ENCODE measurements at regions not wholly inside any gene's neighbourhood (a gene's known extent, or its start where the extent isn't known, plus 50 kb on each side); places are given as distances from the start of the nearest gene placed in this dataset.

DNA sequence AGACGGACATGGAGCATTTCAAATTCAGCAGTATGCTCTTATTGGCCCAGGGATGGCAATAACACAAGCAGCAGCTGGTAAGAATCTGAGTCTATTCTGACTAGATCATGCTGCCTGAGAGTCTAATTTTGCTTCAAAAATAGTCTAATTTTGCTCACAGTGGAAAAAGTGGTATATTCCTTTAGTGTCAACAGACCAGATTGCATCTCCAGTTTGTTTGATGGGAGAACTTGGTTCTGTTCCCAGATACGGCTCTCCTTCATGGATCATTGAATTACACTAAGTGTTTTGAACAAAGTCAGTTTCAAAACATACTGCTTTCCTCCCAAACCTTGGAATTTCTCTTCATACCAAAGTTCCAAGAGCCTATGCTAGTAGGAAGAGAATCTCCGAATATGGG lies 586.1 kb downstream of the RNF144B start:
- DNase-seq: no peak

DNA sequence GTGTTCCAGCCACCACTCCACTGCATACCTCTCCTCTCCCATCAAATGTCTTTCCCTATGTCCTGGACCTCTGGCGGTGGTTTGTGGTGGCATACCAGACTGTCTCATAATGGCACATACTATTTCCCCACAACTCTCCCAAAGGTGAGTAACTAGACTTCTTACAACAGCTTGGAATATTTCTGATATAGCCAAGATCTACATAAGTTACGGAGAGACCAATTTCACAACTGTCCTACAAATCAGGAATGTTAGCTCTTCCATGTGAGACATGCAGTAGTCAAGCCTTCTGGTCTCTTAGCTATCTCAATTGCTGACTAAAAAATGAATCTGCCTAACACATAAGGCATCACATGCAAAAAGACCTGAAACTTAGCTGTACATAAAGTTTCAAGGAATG lies 588.9 kb downstream of the RNF144B start:
- no peak for DNase-seq

DNA sequence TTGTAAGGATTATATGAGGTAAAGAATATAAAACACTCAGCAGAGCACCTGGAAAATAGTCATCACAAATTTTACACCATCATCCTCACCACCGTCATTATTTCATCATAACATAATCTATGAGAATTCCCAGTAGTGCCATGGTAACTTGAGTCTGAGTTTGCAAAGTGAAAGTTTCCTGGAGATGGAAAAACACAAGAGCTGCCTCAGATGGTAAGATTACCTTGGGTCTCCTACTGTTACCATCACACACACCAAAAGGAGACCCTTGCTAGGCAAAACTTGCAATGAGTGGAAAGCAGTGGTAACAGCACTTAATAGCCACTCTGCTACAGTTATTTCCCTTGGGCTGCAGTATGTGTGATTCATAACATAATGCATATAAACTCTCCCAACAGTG lies 589.8 kb downstream of the RNF144B start:
- DNase-seq: no peak

DNA sequence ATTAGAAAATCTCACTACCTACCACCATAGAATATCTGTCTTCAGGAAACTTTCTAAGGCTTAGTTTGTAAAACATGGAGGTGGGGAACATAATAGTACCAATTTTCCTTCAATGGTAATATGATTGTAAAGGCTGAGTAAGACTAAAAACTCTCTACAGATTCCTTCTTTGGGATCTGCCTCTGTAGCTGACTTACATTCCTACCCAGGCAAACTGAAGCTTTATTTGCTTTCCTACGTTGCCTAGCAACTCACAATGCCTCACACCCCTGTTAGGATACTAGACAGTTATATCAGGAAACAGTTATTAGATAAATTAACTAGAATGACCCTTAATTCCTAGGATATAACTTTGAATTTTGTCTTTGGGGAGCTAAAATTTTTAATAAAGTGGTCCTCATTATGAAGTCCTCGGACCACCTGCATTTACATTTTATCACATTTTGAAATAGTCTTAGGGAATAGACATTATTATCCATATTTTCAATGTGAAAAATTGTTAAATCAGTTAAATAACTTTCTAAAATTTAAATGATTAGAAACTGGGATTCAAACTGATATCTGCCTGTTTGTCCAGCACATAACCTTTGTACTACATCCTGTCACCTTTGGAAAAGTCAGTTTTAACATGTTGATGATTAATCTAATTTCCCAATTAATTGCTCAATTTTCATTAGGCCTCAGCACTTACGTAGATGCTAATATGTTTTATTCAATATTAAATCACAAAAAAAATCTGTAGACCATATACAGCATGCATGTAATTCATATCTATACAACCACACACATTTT lies 591.4 kb downstream of the RNF144B start:
- peak; percentile 48 for DNase-seq

DNA sequence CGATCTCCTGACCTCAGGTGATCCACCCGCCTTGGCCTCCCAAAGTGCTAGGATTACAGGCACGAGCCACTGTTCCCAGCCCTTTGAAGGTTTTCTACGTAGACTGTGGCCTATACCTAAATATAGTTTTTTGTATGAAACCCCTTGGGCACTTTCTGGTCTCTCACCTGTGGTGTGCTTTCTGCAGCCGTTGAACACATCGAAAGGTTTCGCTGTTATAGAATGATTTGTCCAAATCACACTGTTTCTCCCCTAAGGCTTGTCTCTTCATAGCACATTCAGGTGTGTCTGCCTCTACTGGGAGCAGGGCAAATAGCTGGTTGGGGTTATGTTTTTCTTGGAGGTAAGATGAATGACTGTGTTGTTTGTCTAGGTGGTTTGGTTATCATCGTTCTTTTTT lies 597.9 kb downstream of the RNF144B start:
- DNase-seq: no peak

DNA sequence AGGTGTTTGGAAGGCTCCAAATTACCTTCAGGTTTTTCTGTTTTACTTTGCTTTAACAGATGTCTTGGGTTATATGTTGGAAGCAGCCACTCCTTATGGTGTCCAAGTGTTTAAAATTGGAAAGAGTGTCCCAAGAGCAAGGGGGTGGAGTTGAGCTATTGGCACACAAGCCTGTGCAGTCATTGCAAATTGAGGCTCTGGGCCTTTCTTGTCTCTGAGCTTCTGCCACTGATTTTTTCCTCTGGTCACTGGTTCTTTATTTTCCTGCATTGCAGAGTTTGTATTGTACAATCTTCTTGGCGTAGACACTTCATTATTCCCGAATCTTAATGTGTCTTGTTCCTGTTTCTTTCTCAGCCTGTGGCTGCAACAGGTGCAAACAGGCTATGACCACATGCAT lies 598.8 kb downstream of the RNF144B start:
- DNase-seq: no peak

DNA sequence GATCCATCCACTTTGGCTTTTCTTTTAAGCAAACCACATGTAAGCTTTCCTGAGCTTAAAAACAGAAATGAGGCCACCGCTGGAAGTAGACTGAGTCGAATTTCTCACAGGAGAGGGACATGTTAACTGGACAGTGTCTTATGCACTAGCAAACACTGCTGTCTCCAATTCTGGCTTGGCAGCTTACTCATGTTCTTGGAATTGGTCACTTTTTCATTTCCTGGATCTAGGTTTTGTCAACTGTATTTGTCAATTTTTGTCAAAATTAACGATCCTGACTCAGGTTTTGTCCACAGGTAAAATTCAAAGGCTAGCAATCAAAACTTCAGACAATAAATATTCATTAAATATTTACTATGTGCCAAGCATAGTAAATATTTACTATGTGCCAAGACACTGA lies 601.5 kb downstream of the RNF144B start:
- no peak for DNase-seq

DNA sequence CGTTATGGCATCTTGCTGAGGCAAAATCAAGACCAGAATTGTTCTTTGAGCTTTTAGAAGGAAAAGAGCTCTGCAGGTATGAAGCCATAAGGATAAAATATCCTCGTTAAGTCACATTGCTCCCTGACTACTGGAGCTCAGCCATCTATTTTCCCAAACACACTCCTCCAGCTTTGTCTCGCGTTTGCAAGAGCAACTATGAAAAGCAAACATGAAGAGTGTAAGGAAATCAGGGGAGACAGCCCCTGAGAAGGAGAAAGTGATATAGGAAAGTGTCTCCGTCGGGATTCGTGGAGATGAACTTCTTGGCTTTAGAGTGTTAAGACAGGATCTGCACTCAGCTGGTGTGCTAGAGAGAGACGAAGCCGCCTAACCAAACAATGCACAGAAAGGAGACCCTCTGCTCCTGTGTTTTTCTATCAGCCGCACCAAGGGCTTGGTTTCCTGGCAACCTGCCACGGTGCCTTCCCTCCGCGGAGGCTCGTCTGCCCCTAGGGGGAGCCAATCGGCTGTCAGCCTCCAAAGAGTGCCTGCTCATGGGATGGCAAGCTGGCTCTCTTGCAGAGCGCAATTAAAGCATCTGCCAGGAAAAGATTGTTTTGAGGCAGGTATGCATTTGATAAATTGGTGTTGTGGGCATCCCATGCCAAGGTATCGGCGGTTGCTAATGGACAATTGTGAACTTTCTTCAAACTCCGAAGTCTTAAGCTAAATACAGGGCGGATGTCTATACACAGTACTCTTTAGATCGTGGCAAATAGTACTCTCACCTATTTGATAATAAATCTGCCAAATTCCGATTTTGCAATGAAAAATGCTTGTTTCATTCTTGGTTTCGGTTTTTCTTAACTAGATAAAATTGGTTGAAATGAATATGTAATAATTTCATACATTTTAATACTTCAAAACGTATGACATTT lies 603.2 kb downstream of the RNF144B start:
- DNase-seq: peak; percentile 76

DNA sequence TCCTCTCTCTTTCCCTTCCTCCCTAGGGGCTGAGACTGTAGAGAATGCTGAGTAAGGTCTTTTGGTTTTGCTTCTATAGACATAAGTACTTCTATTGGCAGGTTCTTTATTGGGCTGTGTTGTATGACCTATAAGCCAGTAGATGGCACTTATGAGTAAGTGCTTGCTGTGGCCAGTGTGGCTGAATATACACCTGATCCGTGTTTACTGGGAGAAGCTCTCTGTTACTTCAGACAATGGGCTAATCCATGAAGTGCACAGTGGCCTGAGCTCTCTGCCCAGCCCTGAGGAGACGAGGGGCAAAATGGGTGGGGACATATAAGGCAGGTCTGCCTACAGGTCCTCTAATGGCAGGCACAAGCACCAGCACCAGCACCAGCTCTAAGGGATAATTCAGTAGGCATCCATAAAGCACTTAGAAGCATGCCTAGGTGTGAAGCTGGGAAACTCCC lies 610.3 kb downstream of the RNF144B start:
- DNase-seq: peak; percentile 16

DNA sequence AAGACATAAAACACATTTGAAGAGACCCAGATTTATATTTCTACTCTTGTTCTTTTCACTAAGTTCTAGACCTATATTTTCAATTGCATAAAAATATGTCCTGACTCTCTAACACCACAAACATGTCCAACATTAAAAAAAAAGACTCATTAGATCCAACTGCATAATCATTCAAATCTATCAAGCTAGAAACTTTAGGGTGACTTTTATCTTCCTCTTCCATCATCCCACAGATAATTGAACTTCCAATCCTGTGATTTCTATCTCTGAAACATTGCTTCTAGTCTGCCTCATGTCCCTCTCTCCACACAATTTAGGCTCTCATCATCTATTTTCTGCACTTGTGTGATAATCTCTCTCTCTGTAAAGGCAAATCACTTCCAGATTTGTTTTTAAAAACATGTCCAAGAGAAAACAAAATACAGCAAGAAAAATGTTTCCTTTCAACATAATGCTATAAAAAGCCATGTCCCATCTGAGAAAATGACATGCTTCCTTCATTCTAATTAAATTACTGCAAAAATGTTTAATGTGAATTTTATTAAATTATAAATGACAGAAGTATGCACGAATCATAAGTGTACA lies 615.9 kb downstream of the RNF144B start:
- DNase-seq: no peak

DNA sequence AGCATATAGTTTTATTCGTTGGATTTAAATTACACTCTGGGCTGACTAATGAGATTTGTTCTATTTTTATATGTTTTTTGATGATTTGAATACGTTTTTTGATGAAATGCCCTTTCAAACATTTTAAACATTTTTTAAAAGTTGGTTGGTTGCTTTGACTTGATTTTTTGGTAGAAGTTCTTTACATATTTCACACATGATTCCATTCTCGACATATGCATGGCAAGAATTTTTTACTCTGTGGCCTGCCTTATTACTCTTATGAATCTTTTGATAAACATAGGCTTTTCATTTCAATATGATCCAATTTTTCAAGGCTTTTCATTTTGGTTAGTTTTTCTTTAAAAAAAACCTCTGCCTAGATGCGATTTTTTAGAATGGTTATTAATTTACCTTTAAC lies 617.0 kb downstream of the RNF144B start:
- no peak for DNase-seq

DNA sequence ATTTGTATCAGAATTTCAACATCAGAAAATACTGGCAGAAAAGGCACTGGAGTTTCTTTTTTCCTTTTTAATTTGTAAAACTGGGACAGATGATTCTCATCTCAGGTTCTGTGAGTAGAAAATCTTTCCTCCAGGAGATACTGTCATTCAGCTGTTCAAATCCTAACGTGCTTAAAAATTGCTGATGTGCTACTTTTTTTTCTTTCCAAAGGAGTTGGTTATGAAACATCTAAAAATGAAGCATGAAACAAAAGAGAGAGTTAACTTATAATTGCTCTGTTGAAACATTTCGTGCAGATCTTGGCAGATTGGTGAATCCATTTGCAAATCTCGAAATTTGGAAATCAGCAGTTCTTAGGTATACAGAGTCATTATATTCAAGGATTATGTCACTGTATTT lies 622.6 kb downstream of the RNF144B start:
- DNase-seq: no peak

DNA sequence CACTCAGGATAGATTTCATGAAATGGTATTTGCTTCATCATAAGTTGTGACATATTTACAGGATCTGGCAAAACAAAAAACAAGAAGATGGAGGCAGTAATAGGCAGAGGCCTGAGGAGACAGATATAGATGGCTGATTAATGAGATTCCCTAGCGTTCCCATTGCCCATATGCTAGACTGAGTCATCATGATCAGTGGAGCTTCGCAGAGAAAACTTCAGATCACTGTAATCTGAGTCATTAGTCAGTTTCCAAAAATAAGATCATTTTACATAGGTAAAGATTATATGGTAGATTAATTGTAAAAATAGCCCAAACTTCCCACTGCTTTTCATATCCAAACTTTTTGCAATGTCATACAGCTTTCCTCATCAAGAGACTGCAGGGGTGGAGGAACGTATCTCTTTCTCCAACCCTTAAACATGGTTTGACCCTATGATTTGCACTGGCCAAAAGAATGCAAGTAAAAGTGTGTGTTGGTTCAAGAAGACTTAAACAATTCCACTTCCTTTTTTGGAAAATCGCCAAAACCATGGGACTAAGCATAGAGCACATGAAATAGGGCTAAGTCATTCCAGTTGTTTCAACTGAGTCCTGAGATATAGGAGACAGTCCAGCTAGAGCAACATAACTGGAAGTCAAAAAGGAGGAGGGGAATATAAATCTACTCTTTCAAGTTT lies 626.0 kb downstream of the RNF144B start:
- no peak for DNase-seq

DNA sequence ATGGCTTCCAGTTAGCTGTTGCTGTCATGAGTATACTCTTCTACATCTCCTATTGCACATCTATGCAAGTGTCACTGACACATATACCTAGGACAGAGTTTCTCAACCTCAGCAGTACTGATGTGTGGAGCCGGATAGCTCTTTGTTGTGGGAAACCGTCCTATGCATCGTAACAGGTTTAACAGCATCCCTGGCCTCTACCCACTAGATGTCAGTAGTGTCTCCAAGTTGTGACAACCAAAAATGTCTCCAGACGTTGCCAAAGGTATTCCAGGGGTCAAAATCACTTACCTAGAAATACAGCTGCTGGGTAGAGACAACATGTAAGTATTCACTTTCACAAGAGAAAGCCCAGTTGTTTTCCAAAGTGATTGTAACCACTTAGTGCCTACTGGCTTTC lies 637.6 kb downstream of the RNF144B start:
- DNase-seq: no peak

DNA sequence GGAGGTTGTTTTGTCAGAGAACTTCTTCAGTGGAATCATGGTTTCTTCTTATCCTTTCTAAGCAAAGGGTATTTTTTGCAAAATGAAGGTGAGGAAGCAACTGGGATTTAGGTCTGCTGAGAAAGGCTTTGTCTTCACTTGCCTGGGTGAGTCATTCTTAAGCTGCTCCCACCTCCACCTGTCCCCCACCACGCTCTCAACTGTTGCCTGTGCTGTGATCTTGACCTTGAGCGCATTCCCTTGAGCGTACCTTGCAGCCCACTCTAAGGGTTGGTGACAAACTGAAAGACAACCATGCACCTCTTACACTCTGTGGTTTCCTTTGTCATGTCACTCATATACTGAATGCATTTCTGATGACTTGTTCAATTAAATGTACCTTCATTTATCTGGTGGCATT lies 641.1 kb downstream of the RNF144B start:
- no peak for DNase-seq

DNA sequence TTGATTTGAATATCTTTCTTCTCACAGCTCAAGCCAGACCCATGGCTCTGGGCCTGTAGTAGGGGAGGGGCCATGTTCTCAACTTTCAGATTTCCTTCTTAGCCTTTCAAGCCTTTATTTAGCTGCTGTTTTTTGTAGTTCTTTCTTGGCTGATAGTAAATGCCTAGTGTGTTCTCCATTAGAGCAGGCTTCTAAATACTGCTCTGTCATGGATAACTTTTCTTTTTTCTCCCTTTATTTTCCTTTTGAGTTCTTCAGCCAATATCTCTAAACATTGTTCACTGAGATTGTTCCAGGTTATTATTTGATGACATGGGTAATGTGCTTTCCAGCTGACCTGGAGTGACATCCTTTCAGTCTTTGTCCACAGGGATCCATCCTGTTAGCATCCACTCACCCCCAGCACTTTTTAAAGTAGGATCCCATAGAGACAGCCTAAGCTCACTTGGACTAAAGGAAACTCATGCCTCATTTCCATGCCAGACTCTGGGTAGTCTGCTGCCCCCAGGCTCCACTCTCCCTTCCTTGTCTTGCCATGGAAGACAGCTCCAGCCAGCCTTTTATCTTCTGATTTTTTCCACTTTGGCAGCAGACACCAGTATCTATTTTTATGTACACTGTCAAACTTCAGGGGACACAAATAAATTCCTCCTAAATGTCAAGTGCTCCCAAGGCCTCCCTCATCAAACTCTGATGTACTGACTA lies 645.6 kb downstream of the RNF144B start:
- no peak for DNase-seq

DNA sequence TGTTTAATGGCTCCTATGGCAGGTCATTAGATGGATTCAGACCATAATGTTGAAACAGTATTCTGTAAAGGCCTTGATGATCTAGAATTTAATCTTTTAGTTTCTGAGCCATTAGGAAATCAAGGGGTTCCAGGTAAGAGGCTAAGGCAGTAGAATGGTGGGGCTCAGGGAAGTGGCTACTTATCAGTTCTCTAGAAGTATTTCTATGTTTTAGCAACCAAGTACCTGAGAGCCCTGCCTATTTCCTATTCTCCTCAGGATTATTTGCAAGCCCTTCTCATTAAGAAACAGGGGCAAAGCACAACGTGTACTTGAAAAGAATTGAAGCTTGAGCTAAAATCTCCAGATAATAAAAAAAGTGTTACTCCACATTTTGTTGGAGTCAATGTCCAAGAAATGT lies 646.5 kb downstream of the RNF144B start:
- no peak for DNase-seq

DNA sequence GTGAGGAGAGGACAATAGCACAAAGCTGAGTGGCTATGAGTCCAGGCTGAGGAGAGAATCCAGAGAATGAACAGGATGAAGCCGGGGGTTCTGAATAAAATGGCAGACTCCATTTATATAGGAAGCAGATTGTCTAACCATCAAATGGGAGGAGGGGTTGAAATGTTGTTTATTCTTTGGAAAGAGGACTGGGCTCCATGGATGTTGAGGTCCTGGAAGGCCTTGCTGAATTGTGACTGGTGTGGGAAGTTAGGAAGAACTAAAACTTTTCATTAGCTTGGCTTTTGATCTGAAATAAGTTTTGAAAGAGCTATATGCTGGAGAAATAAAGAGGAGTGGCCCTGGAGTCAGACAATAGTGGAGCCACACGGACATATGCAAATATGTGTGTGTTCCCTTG lies 647.8 kb downstream of the RNF144B start:
- DNase-seq: no peak

DNA sequence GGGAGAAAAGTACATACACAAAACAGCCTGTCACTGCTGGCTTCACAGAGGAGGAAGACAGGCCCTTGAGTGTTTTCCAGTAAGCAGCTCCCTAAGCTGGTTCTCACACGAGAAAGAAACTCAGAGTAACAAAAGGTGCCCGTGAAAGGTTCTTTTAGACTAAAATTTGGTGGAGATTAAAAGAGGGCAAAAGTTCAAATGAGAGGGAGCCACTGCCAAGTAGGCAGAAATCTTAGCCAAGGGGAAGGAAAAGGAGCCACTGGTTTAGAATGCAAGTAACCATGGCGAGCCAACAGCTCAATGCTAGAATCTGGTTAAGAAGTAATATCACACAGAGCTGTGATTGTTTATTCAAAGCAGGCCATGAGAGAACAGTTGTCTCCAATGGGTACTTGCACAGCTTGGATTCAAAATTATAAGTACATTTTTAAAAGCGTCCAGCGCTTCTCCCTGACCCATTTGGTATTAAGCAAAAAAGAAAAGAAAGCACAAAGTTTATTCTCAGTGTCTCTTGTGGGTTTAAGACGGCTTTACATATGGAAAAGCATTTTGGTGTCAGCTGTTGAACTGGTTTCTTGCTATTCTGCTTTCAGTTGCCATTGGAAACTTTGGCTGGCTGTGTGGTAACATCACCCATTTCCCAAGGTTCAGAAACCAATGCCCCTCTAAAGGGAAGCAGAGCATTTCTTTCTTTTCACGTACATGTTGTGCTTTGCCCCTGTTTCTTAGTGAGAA lies 648.5 kb downstream of the RNF144B start:
- no peak for DNase-seq

DNA sequence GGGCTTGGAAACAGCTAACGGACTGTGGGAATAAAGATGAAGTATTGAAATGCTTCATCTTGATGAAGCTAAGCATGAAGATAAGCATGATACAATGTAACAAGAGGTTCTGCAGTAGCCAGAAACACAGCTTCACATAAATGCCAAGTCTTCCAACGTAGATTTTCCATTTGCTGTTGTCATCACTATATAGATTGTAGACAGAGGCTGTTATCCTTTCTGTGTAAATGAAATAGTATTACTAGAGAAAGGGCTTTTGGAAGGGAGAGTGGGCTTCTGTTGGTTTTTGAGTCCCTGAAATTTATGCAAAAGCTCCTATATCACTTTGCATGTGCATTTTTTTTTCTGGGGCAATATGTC lies 649.0 kb downstream of the RNF144B start:
- no peak for DNase-seq

DNA sequence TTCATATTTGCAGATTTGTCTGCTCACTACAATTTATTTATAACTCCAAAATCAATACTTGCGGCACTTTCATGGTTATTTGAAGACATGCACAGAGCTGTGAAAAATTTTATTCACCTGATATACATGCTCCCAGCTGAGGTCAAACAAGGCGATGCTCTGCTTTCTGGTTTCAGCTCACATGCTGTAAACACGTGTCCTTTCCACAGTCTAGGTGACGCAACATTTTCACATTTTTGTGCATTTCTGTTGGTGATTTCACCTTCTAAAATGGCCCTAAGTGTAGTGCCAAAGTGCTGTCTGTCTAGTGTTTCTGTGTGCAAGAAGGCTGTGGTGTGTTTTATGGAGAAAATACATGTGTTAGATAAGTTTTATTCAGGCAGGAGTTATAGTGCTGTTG lies 650.5 kb downstream of the RNF144B start:
- DNase-seq: no peak

DNA sequence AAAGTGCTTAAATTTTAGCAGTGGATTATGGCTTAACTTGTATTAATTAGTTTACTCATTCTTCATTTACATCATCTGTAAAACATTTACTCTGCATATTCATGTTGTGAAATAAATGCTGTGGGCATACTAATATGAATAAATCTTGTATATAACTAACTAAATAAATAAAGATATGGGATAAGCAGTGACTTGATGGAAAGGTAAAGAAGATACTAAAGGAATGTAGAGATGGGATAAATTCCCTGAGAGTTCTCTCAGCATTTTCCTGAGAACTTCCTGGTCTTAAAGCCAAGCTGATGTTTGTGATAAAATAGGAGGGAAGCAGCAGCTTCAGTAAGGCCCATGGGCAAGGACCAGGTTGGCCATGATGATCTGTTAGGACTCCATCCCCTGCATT lies 652.1 kb downstream of the RNF144B start:
- DNase-seq: no peak
